ES-I3 (cell line): ENCODE measurements at regions not wholly inside any gene's neighbourhood (a gene's known extent, or its start where the extent isn't known, plus 50 kb on each side); places are given as distances from the start of the nearest gene placed in this dataset.

Experiments used
- H3K36me3 ChIP-seq: 2 replicates; pipeline ENCODE4 v1.6.1; 2013; ENCODE audit warnings: mild to moderate bottlenecking, low read length, control low read depth, moderate library complexity; ENCODE audit not compliant: insufficient read depth
- H3K4me1 ChIP-seq: 2 replicates; pipeline ENCODE4 v1.6.1; 2013; ENCODE audit warnings: mild to moderate bottlenecking, control low read depth, low read length; ENCODE audit not compliant: insufficient read depth
- H3K9ac ChIP-seq: 2 replicates; pipeline ENCODE4 v1.6.1; 2013; ENCODE audit warnings: low read depth, mild to moderate bottlenecking, low read length, moderate library complexity
- H3K9me3 ChIP-seq: 2 replicates; pipeline ENCODE4 v1.6.1; 2013; ENCODE audit warnings: mild to moderate bottlenecking, low read length, moderate library complexity; ENCODE audit not compliant: control insufficient read depth, insufficient read depth

GRCh38 chr4:41883988-41884734, 51.1 kb upstream of the TMEM33 start:
- H3K9me3 ChIP-seq: no peaks in the 10 kb centered on the region
- no peak overlapping the region for H3K9ac ChIP-seq
- H3K36me3 ChIP-seq: no peaks in the 10 kb centered on the region
- 0 out of 2 replicates have a peak, but pooled peaks cover 5% of the 10 kb centered on the region for H3K4me1 ChIP-seq

DNA sequence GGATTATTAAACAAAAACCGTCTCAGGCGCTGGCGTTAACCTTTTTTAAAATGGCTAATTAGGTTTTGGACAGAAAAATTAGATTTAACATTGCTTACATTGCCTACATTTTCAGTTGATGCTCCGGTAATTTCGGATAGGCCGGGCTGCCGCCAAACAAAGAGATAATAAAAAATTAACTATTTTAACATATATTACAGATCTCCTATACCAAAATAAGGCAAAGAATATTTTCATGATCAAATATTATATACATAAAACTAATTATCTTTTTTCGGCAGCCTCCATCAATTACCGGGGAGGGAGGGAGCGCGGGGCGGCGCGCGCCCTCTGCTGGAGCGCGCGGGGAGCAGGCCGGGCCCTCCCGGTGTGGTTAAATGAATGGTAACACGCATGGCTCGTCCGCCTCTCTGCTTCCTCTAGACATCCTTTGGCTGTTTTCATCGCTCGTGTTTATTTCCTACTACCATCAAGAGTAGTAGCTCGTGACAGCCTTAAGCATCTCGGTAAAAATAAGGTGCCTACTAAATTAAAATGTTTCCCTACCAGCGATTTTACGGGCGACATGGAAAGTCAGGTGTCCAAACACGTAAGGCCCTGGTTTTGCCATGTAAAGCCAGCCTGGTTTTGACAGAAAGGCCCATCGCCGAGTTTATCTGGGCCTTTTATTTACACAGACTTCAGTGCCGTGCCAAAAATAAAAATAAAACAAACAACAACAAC, 52.4 kb upstream of the TMEM33 start:
- Histone ChIP-seq H3K36me3 (no peaks in the 10 kb centered on the region), H3K9me3 (no peaks in the 10 kb centered on the region), H3K4me1 (0 out of 2 replicates have a peak, but pooled peaks cover 5% of the 10 kb centered on the region), H3K9ac (peak overlapping the region; percentile 48; the same call in 1 of the 2 replicates)

- peak overlapping the region; percentile 48; the same call in 1 of the 2 replicates for H3K9ac ChIP-seq
- no peaks in the 10 kb centered on the region for H3K9me3 ChIP-seq
Measured at GRCh38 chr4:41881981-41882624, 53.1 kb upstream of the TMEM33 start.

GRCh38 chr4:41880840-41881831, 54.1 kb upstream of the TMEM33 start:
- H3K36me3 ChIP-seq: no peaks in the 10 kb centered on the region

More at GRCh38 chr4:41881981-41882624, 53.1 kb upstream of the TMEM33 start:
- no peaks in the 10 kb centered on the region for H3K36me3 ChIP-seq
- 0 out of 2 replicates have a peak, but pooled peaks cover 5% of the 10 kb centered on the region for H3K4me1 ChIP-seq

GRCh38 chr4:41880022-41880837, 55.0 kb upstream of the TMEM33 start:
- 0 out of 2 replicates have a peak, but pooled peaks cover 5% of the 10 kb centered on the region for H3K4me1 ChIP-seq
- no peaks in the 10 kb centered on the region for H3K9me3 ChIP-seq
- H3K36me3 ChIP-seq: no peaks in the 10 kb centered on the region
- peak overlapping the region; percentile 14; the same call in 1 of the 2 replicates for H3K9ac ChIP-seq

More at GRCh38 chr4:41880840-41881831, 54.1 kb upstream of the TMEM33 start:
- Histone ChIP-seq H3K4me1 (0 out of 2 replicates have a peak, but pooled peaks cover 5% of the 10 kb centered on the region), H3K9ac (peak overlapping the region; percentile 48; the same call in 1 of the 2 replicates), H3K9me3 (no peaks in the 10 kb centered on the region)

- no peak overlapping the region for H3K9ac ChIP-seq
- 0 out of 2 replicates have a peak, but pooled peaks cover 5% of the 10 kb centered on the region for H3K4me1 ChIP-seq
- no peaks in the 10 kb centered on the region for H3K9me3 ChIP-seq
- no peaks in the 10 kb centered on the region for H3K36me3 ChIP-seq
Measured at GRCh38 chr4:41879552-41879951, 55.7 kb upstream of the TMEM33 start.

DNA sequence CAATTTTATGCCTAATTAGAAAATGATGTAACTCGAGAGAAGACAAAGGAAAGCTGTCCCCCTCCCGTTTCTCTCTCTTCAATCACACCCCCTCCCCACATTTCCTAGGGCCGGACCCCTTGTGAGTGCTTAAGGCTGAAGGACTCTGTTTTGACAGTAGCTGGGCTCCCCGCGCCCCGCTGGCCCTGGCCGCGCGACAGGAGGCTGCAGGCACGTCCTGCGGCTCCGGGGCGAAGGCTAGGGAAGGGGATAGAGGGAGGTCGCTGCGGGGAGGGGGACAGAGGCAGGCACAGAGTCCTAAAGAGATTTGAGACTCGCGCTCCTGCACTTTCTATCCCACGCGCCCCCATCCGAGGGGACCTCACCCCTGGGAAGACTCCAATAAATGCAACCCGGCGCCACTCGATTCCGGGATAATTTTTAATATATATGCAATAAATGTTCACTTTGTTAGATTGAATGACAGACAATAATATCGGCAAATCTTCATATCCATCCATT, 56.2 kb upstream of the TMEM33 start:
- H3K4me1 ChIP-seq: 0 out of 2 replicates have a peak, but pooled peaks cover 5% of the 10 kb centered on the region
- no peaks in the 10 kb centered on the region for H3K9me3 ChIP-seq
- peak overlapping the region; percentile 29; the same call in 1 of the 2 replicates for H3K9ac ChIP-seq
- no peaks in the 10 kb centered on the region for H3K36me3 ChIP-seq

- peak overlapping the region; percentile 29; the same call in 1 of the 2 replicates for H3K9ac ChIP-seq
- 0 out of 2 replicates have a peak, but pooled peaks cover 5% of the 10 kb centered on the region for H3K4me1 ChIP-seq
- no peaks in the 10 kb centered on the region for H3K9me3 ChIP-seq
- H3K36me3 ChIP-seq: no peaks in the 10 kb centered on the region
Measured at GRCh38 chr4:41878170-41878969, 56.9 kb upstream of the TMEM33 start.

DNA sequence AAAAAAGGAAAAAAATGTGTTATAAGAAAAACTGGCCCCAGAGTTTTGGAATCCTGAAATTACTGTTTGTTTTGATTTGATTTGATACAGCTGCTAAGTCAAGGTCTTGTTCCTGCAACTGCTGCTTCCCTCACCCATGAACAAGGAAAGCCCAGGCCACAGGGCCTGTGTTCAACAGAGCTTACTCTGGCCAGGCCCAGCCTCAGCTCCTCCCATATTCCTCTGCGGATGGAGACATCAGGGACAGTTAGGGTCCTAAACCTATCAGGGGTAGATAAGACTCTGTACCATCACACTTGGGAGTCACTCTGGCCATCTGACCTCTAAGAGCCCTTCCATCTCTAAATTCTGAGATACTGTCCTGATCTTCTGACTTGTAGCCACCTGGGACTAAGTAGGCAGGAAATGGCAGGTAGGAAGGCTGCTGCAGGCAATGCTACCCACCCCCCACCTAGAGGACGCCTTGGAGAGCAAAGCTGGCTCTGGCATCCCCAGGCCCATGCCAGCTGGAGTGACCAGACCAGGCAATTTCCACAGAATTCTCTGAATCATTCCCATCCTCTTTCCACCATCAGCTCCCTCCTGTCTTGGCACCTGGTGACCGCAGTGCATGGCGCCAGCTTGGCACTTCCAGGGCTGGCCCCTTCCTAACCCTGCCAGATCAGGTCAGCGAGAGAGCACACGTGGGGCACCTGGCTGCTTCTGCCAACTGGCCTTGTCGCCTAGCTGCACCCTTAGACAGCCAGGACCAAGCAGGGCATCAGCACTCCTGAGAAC, 58.0 kb upstream of the TMEM33 start:
- no peak overlapping the region for H3K9ac ChIP-seq
- H3K4me1 ChIP-seq: peaks cover 11% of the 10 kb centered on the region
- no peaks in the 10 kb centered on the region for H3K36me3 ChIP-seq
- no peaks in the 10 kb centered on the region for H3K9me3 ChIP-seq

- Histone ChIP-seq H3K36me3 (no peaks in the 10 kb centered on the region), H3K9me3 (no peaks in the 10 kb centered on the region), H3K9ac (no peak overlapping the region), H3K4me1 (peaks cover 11% of the 10 kb centered on the region)
Measured at GRCh38 chr4:41874873-41875272, 60.4 kb upstream of the TMEM33 start.

- Histone ChIP-seq H3K36me3 (no peaks in the 10 kb centered on the region), H3K4me1 (peaks cover 9% of the 10 kb centered on the region), H3K9ac (no peak overlapping the region), H3K9me3 (no peaks in the 10 kb centered on the region)
Measured at GRCh38 chr4:41874398-41874797, 60.8 kb upstream of the TMEM33 start.
